Upper lobe of left lung (tissue), 4 donors: ENCODE measurements at regions not wholly inside any gene's neighbourhood (a gene's known extent, or its start where the extent isn't known, plus 50 kb on each side); places are given as distances from the start of the nearest gene placed in this dataset.

Experiments
- CTCF ChIP-seq, 6 experiments: fragments of 450-650 bp in 4 of 6; fragments of 200-600 bp in 2 of 6; sonication (generic) in 2 of 6; IDR thresholded peaks; one replicate each; pipeline ENCODE4 v1.5.1; 2016 to 2019; ENCODE audit warnings: antibody characterized with exemption in 6 of 6
- EP300 ChIP-seq, 4 donors: sonication (generic); formaldehyde crosslinking; IDR thresholded peaks; one replicate each; pipeline ENCODE4 v1.5.1; 2017; ENCODE audit warnings: antibody characterized with exemption in 4 of 4, control low read depth in 2 of 4
- POLR2A ChIP-seq, 4 donors: fragments of 450-650 bp; IDR thresholded peaks; one replicate each; pipeline ENCODE4 v1.5.1; 2016 to 2017; ENCODE audit warnings: antibody characterized with exemption in 4 of 4, mild to moderate bottlenecking in 2 of 4
- POLR2AphosphoS5 ChIP-seq, 2 donors: sonication (generic); formaldehyde crosslinking; IDR thresholded peaks; one replicate each; pipeline ENCODE4 v1.5.1; 2017; ENCODE audit warnings: antibody characterized with exemption in 2 of 2

- no peak for TF ChIP-seq CTCF (IDR thresholded peaks at IDR 0.05)
- TF ChIP-seq POLR2AphosphoS5 (IDR thresholded peaks at IDR 0.05), result no peak
- TF ChIP-seq EP300 (IDR thresholded peaks at IDR 0.05), result no peak
- no peak for TF ChIP-seq POLR2A (IDR thresholded peaks at IDR 0.05)
Measured at GRCh38 chr14:97401714-97402113, 604.5 kb downstream of the VRK1 start.
